Lung (tissue), 11 donors: ENCODE measurements at regions not wholly inside any gene's neighbourhood (a gene's known extent, or its start where the extent isn't known, plus 50 kb on each side); places are given as distances from the start of the nearest gene placed in this dataset.

Experiments
- ATAC-seq: fragments of 200-7000 bp; cut with Tn5 transposase; one replicate; pipeline ENCODE4 v1.9.1; 2020; ENCODE audit warnings: moderate number of reproducible peaks; ENCODE audit not compliant: insufficient read depth, low FRiP score
- DNase-seq, 3 donors: peaks; one replicate each; pipeline ENCODE4 v3.0.0-alpha.2; 2013 to 2017
- H3K27ac ChIP-seq, 2 donors: one replicate each; pipeline ENCODE4 v1.5.1; 2013; ENCODE audit warnings: mild to moderate bottlenecking in 2 of 2, moderate library complexity in 2 of 2, control low read depth in 1 of 2, inconsistent platforms in 1 of 2, low read depth in 1 of 2, low read length in 1 of 2
- H3K27me3 ChIP-seq, 3 donors: one replicate each; pipeline ENCODE4 v1.5.1; 2013; ENCODE audit warnings: low read length in 2 of 3; ENCODE audit not compliant: control insufficient read depth in 3 of 3, insufficient read depth in 3 of 3
- H3K36me3 ChIP-seq, 4 donors: one replicate each; pipeline ENCODE4 v1.5.1; 2013; ENCODE audit warnings: low read length in 4 of 4, mild to moderate bottlenecking in 1 of 4, moderate library complexity in 1 of 4; ENCODE audit not compliant: control insufficient read depth in 4 of 4, insufficient read depth in 4 of 4
- H3K4me1 ChIP-seq, 5 donors: one replicate each; pipeline ENCODE4 v1.5.1; 2013; ENCODE audit warnings: low read length in 5 of 5, mild to moderate bottlenecking in 2 of 5, moderate library complexity in 1 of 5; ENCODE audit not compliant: control insufficient read depth in 5 of 5, insufficient read depth in 5 of 5
- H3K4me3 ChIP-seq: one replicate; pipeline ENCODE4 v1.5.1; 2013; ENCODE audit warnings: mild to moderate bottlenecking, control low read depth, moderate library complexity
- H3K9ac ChIP-seq, 2 donors: one replicate each; pipeline ENCODE4 v1.5.1; 2013; ENCODE audit warnings: low read length in 2 of 2, control low read depth in 1 of 2; ENCODE audit not compliant: insufficient read depth in 1 of 2
- H3K9me3 ChIP-seq, 4 donors: one replicate each; pipeline ENCODE4 v1.5.1; 2013; ENCODE audit warnings: low read length in 3 of 4, mild to moderate bottlenecking in 1 of 4, moderate library complexity in 1 of 4; ENCODE audit not compliant: control insufficient read depth in 4 of 4, insufficient read depth in 3 of 4
- WGBS, 2 donors: extraction: QIAGEN DNeasy Blood & Tissue Kit; methylation state at CpG; one replicate each; pipeline ENCODE4 v1.1.7; 2013; 5-methylcytosine and 5-hydroxymethylcytosine counted together
- TF ChIP-seq, protein P1 (sequence below): IDR thresholded peaks from 2 replicates; pipeline ENCODE4 v1.5.1; 2012; ENCODE audit warnings: mild to moderate bottlenecking; ENCODE audit errors: control extremely low read depth, extremely low read depth
- donor health status: control.
- donor health status: control.
- donor health status: Bipolar disorder and iron deficiency.
- donor health status: healthy.
- donor health status: DM: yes; HTN: yes; CAD: no.

GRCh38 chr11:15653191-15653710 is 538.5 kb downstream of the INSC start:
- ATAC-seq, result no peak
- Histone ChIP-seq H3K9ac (no peak overlapping the region), H3K27ac (no peak overlapping the region), H3K27me3 (no peaks in the 10 kb centered on the region), H3K9me3 (no peaks in the 10 kb centered on the region), H3K4me1 (peaks cover 0 to 24% (median 7%) of the 10 kb centered on the region in 5 donors), H3K4me3 (no peak overlapping the region), H3K36me3 (no peaks in the 10 kb centered on the region)
- TF ChIP-seq, protein P1, sequence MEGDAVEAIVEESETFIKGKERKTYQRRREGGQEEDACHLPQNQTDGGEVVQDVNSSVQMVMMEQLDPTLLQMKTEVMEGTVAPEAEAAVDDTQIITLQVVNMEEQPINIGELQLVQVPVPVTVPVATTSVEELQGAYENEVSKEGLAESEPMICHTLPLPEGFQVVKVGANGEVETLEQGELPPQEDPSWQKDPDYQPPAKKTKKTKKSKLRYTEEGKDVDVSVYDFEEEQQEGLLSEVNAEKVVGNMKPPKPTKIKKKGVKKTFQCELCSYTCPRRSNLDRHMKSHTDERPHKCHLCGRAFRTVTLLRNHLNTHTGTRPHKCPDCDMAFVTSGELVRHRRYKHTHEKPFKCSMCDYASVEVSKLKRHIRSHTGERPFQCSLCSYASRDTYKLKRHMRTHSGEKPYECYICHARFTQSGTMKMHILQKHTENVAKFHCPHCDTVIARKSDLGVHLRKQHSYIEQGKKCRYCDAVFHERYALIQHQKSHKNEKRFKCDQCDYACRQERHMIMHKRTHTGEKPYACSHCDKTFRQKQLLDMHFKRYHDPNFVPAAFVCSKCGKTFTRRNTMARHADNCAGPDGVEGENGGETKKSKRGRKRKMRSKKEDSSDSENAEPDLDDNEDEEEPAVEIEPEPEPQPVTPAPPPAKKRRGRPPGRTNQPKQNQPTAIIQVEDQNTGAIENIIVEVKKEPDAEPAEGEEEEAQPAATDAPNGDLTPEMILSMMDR, result no peak
- WGBS, 2 donors, result 89% methylated on average over 4 of the region's 4 CpGs
- no peak for DNase-seq

- Histone ChIP-seq H3K9ac (no peak overlapping the region), H3K27ac (no peak overlapping the region), H3K4me3 (no peak overlapping the region), H3K36me3 (no peaks in the 10 kb centered on the region), H3K4me1 (peaks cover 0 to 24% (median 9%) of the 10 kb centered on the region in 5 donors), H3K27me3 (no peaks in the 10 kb centered on the region), H3K9me3 (no peaks in the 10 kb centered on the region)
- DNase-seq (no peak), ATAC-seq (no peak)
- WGBS, 2 donors, result 76% methylated on average over 4 of the region's 4 CpGs
- TF ChIP-seq, protein P1, result no peak
Observed at GRCh38 chr11:15654451-15654850, 539.7 kb downstream of the INSC start.

DNA sequence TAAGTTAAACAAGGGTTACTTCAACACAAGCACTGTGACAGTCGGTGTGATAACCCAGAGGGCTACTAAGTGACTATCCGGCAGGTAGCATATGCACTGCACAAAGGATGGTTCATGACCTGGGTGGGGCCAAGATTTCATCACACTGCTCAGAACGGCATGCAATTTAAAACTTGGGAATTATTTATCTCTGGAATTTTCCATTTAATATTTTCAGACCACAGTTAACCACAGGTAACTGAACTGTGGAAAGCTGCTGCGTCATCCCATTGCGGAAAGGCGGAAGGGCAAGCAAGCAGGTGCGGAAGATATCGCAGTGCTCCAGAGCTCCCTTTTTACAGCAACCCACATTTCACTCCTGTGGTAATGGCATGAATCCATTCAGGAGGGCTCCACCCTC is 540.8 kb downstream of the INSC start:
- Histone ChIP-seq H3K9me3 (no peaks in the 10 kb centered on the region), H3K27me3 (no peaks in the 10 kb centered on the region), H3K4me3 (no peak overlapping the region), H3K9ac (no peak overlapping the region), H3K36me3 (no peaks in the 10 kb centered on the region), H3K27ac (no peak overlapping the region), H3K4me1 (peaks cover 0 to 18% (median 3%) of the 10 kb centered on the region in 5 donors)
- TF ChIP-seq, protein P1, result no peak
- DNase-seq (no peak), ATAC-seq (no peak)
- WGBS, 2 donors, result 85 to 89% methylated on average over 8 of the region's 8 CpGs

GRCh38 chr11:15657264-15657663 is 542.5 kb downstream of the INSC start:
- WGBS, 2 donors, result 91 to 92% methylated on average over 5 of the region's 5 CpGs
- H3K9ac ChIP-seq, result no peak overlapping the region
- no peak for DNase-seq

More at GRCh38 chr11:15657264-15657663, 542.5 kb downstream of the INSC start:
- no peak overlapping the region for H3K27ac ChIP-seq
- H3K27me3 ChIP-seq, result no peaks in the 10 kb centered on the region
- no peaks in the 10 kb centered on the region for H3K9me3 ChIP-seq
- TF ChIP-seq, protein P1, result no peak
- H3K4me1 ChIP-seq, result peaks cover 0 to 2% (median 0%) of the 10 kb centered on the region in 5 donors
- no peaks in the 10 kb centered on the region for H3K36me3 ChIP-seq
- no peak overlapping the region for H3K4me3 ChIP-seq
- no peak for ATAC-seq
